Islet precursor cell (in vitro differentiated cells): ENCODE measurements at regions not wholly inside any gene's neighbourhood (a gene's known extent, or its start where the extent isn't known, plus 50 kb on each side); places are given as distances from the start of the nearest gene placed in this dataset.

ENCODE experiments used
- DNase-seq: peaks from one replicate; pipeline ENCODE4 v3.0.0-alpha.2; 2018

DNA sequence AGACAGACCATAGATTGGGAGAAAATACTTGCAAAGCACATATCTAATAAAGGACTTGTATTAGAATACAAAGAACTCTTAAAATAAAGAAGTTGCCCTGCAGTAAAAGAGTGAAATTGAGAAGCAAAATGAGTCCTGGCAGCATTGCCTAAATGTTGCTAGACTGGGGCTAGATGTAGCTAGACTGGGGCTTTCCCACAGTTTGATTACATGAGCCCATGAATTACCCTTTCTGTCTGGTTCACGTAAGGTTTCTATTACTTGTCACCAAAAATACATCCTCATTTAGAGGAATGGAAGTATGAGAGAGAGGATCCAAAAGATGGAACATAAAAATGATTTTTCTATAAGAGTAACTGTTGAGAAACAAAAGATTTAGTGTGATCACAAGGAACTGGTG lies 57.6 kb upstream of the CCDC28A start:
- DNase-seq: no peak

DNA sequence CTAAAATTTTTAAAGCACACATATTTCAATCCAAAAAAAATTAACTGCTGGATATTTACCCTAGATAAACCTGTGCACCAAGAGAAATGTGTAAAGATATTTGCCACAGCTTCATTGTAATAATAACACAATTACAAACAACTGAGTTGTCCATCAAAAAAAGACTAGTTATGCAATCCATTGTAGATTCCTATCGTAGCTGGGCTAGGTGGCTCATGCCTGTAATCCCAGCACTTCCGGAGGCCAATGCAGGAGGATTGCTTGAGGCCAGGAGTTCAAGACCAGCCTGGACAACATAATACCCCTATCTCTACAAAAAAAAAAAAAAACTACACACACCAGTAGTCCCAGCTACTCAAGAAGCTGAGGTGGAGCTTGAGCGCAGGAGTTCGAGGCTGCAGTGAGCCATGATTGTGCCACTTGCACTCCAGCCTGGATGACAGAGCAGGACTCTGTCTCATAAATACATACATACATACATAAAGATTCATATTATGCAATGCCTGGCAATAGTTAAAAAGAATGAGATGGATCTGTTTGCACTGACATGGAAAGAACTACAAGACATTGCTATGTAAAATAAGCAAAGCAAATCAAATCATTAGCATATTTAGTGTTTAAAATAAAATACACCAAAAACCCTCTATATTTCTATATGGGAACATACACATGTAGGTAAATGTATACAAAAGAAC lies 56.5 kb upstream of the CCDC28A start:
- no peak for DNase-seq

DNA sequence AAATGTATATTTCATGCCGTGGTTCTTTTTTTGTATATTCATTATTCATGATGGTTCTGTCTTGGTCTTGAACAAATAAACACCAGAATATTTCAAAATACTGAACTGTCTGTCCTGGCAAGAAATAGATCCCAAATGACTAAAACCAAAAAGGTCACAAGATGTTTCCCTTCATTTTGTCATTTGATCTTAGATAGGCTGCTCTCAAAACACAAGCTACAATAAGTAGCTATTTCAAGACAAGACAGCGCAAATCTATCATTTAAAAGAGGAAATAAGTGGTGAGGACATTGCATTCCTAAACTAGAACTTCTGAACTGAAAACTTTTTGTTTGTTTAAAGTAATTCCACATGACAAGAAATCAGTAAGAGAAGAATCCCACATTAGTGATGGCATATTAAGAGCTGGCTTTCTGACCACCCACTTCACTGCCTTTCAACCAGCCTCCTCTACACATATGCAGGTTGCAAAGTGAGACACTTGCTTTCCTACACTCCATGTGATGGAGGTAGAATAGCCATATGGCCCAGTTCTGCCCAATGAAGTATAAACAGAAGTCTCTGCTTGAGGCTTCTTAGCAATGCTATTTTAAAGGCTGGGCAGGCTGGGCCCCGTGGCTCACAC lies 54.4 kb upstream of the CCDC28A start:
- no peak for DNase-seq

DNA sequence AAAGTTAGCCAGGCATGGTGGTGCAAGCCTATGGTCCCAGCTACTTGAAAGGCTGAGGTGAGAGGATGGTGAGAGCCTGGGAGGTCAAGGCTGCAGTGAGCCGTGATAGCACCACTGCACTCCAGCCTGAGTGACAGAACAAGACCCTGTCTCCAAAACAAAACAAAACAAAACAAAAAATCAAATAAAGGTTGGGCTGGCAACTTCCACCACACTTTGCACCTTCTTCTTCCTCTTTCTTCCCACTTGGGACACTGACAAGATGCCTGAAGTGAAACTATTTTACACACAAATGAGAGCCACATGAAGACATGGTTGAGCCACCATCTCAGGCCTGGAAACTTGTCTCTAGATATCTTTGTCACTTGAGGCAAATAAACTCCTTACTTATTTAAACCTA lies 53.8 kb upstream of the CCDC28A start:
- no peak for DNase-seq

DNA sequence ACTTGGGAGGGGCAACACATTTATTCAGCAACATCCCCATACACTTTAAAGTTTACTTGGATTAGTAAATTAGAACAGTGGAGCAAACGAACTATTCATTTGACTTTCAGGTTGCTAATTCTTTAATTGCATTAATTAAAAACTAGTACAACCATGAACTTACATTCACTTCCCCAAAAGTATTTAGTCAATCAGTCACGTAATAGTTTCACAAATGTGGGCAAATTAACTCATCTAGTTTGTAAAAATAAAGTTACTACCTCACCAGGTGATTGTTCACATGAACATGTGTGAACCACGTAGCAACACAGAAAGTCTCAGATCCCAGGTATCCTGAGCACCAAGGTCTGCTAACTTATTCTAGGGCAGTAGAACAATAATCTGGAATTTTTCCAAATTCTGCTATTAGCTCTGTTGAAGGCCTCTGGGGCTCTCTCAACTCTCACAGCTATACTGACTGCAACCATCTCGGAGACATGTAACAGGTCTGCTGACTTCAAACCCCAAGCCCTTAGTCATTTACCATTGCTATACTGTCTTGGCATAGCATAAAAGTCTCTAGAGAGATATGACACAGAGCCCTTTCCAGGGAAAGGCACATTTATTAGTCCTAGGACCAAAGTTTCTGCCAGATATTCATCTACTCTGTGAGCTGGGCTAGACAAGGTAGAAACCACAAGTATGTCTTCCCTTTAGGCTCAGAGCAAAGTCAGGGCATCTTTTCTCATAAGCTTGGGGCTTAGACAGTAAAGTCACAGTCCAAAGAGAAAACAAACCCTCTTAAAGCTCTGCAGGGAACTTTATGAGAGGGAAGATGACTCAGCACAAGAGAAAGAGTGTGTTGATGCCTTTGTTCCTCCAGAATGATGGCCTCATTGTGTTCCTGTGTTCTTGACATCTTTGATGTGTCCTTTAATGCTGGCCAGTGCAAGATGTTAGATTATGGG lies 50.9 kb upstream of the CCDC28A start:
- DNase-seq: peak; percentile 94
